ENCODE measurements at regions not wholly inside any gene's neighbourhood (a gene's known extent, or its start where the extent isn't known, plus 50 kb on each side); places are given as distances from the start of the nearest gene placed in this dataset.
A peak's percentile ranks its signal among the peaks of the same experiment; 100 is the strongest.

DNA sequence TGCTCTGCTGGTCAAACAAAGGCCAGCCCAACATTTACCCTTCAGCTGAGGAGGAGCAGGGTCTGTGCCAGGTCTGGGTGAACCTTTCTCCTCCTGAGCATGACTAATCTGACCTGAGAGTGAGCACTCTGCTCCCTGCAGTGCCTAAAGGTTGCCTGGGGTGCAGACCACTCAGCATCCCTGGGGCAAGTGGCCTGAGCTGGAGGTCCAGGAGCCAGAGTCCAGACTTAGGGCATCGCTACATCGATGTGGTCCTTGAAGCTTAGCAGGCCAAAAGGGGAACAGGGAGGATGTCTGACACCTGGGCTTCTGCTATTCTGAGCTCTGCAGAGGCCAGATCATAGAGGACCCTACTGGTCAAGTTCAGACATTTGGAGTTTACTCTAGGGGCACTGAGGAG lies 119.1 kb downstream of the FAM43A start:
- Histone ChIP-seq H3K4me2 (ENCODE audit: low read length, poor library complexity, severe bottlenecking) (no peak overlapping the region), H4K8ac (ENCODE audit: low read length) (no peak overlapping the region), H3K9ac (ENCODE audit: low read length) (no peak overlapping the region), H3K14ac (ENCODE audit: low read length in 2 of 2) (peak overlapping the region in 1 of 2 experiments; percentile 79), H3K4me3 (ENCODE audit: insufficient read depth in 1 of 2, low read depth in 1 of 2, low read length in 2 of 2) (no peak overlapping the region), H2BK120ac (ENCODE audit: low read depth, low read length) (no peak overlapping the region), H4K91ac (ENCODE audit: low read length) (no peak overlapping the region), H3K4ac (ENCODE audit: low read depth in 1 of 2, low read length in 2 of 2) (no peak overlapping the region), H3K9me3 (ENCODE audit: control insufficient read depth, low read length) (no peaks in the 10 kb centered on the region), H3K36me3 (ENCODE audit: control insufficient read depth in 1 of 2, insufficient read depth in 2 of 2, low read depth in 1 of 2, low read length in 2 of 2) (no peaks in the 10 kb centered on the region), H2BK12ac (ENCODE audit: low read length in 2 of 2) (no peak overlapping the region), H3K27ac (ENCODE audit: low read length, poor library complexity, severe bottlenecking) (no peak overlapping the region), H2BK5ac (ENCODE audit: low read depth, low read length, poor library complexity, severe bottlenecking) (no peak overlapping the region), H2BK15ac (ENCODE audit: low read depth, poor library complexity, severe bottlenecking) (no peak overlapping the region), H3K4me1 (ENCODE audit: control insufficient read depth, insufficient read depth, low read depth, low read length) (no peaks in the 10 kb centered on the region), H2AFZ (ENCODE audit: low read depth, low read length) (no peak overlapping the region), H3K79me1 (replicated peaks; ENCODE audit: low read length, poor library complexity, severe bottlenecking) (no peaks in the 10 kb centered on the region), H3K27me3 (ENCODE audit: control insufficient read depth in 1 of 2, insufficient read depth in 1 of 2, low read length in 2 of 2) (peaks cover 26 to 86% of the 10 kb centered on the region in 2 experiments), H3K23ac (ENCODE audit: low read length in 2 of 2) (no peak overlapping the region), H3K18ac (ENCODE audit: low read depth in 1 of 2, low read length in 2 of 2) (no peak overlapping the region), H2AK5ac (ENCODE audit: low read length, severe bottlenecking) (no peak overlapping the region)
- 99% methylated on average over 2 of the region's 2 CpGs for WGBS
- no peak for DNase-seq

DNA sequence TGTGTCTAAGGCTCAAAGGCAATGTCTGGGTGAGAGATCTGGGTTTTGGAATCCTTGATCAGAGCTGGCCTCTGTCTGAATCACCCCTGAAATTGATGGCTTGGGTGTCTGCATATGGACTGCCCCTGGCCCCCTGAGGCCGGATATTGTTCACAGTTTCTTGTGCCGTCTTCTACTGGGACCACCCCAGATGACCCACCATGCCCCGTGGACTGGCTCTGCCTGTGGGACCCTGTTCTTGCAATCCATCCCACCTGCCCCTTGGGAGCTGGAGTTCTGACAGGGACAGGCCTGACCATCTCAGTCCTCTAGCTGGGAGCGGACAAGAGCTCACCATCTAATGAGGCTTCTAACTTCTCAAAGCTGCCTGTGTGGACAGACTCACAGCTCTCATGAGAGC lies 119.9 kb downstream of the FAM43A start:
- Histone ChIP-seq H3K4me3 (ENCODE audit: insufficient read depth in 1 of 2, low read depth in 1 of 2, low read length in 2 of 2) (no peak overlapping the region), H3K4me1 (ENCODE audit: control insufficient read depth, insufficient read depth, low read depth, low read length) (no peaks in the 10 kb centered on the region), H3K27ac (ENCODE audit: low read length, poor library complexity, severe bottlenecking) (no peak overlapping the region), H3K14ac (ENCODE audit: low read length in 2 of 2) (no peak overlapping the region), H4K8ac (ENCODE audit: low read length) (no peak overlapping the region), H3K36me3 (ENCODE audit: control insufficient read depth in 1 of 2, insufficient read depth in 2 of 2, low read depth in 1 of 2, low read length in 2 of 2) (no peaks in the 10 kb centered on the region), H2BK15ac (ENCODE audit: low read depth, poor library complexity, severe bottlenecking) (no peak overlapping the region), H3K9ac (ENCODE audit: low read length) (no peak overlapping the region), H4K91ac (ENCODE audit: low read length) (no peak overlapping the region), H3K27me3 (ENCODE audit: control insufficient read depth in 1 of 2, insufficient read depth in 1 of 2, low read length in 2 of 2) (peaks cover 20 to 84% of the 10 kb centered on the region in 2 experiments), H3K79me1 (replicated peaks; ENCODE audit: low read length, poor library complexity, severe bottlenecking) (no peaks in the 10 kb centered on the region), H2BK5ac (ENCODE audit: low read depth, low read length, poor library complexity, severe bottlenecking) (no peak overlapping the region), H3K9me3 (ENCODE audit: control insufficient read depth, low read length) (no peaks in the 10 kb centered on the region), H3K4me2 (ENCODE audit: low read length, poor library complexity, severe bottlenecking) (no peak overlapping the region), H2AK5ac (ENCODE audit: low read length, severe bottlenecking) (no peak overlapping the region), H2AFZ (ENCODE audit: low read depth, low read length) (no peak overlapping the region), H2BK12ac (ENCODE audit: low read length in 2 of 2) (no peak overlapping the region), H2BK120ac (ENCODE audit: low read depth, low read length) (no peak overlapping the region), H3K23ac (ENCODE audit: low read length in 2 of 2) (no peak overlapping the region), H3K18ac (ENCODE audit: low read depth in 1 of 2, low read length in 2 of 2) (no peak overlapping the region), H3K4ac (ENCODE audit: low read depth in 1 of 2, low read length in 2 of 2) (no peak overlapping the region)
- 70% methylated on average over 4 of the region's 4 CpGs for WGBS
- no peak for DNase-seq

DNA sequence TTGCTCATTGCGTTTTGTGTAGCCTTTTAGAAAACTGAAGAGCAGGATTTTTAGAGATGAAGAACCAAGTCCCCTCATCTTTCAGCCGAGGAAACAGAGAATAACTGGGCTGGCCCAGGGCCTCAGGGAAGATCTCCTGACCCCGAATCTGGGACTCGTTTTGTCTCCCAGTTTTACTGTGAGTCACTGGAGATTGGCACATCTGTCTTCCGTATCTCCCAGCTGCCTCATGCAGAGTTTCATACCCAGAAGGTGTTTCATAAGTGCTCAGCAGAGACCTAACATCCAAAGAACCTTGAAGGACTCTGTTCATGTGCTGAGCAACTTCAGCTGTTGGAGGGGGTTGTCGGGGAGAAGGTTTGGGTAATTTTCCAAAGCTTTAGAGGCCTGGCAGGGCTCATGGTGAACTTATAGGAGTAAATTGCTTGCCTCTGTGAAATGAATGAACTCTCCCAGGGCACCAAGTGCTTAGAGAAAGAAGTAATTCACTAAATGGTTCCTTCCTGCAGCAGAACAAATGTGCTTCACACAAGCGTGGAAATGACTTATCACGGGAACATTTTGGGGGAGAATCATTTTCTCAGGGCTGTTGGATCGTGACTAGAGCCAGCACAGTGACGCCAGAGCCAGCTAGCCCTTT lies 121.4 kb downstream of the FAM43A start:
- Histone ChIP-seq H2BK15ac (ENCODE audit: low read depth, poor library complexity, severe bottlenecking) (no peak overlapping the region), H3K9ac (ENCODE audit: low read length) (peak overlapping the region; percentile 13), H3K27me3 (ENCODE audit: control insufficient read depth in 1 of 2, insufficient read depth in 1 of 2, low read length in 2 of 2) (peaks cover 15 to 81% of the 10 kb centered on the region in 2 experiments), H3K18ac (ENCODE audit: low read depth in 1 of 2, low read length in 2 of 2) (no peak overlapping the region), H3K79me1 (replicated peaks; ENCODE audit: low read length, poor library complexity, severe bottlenecking) (no peaks in the 10 kb centered on the region), H3K4me3 (ENCODE audit: insufficient read depth in 1 of 2, low read depth in 1 of 2, low read length in 2 of 2) (peak overlapping the region in 1 of 2 experiments; percentile 8), H3K4me1 (ENCODE audit: control insufficient read depth, insufficient read depth, low read depth, low read length) (no peaks in the 10 kb centered on the region), H3K14ac (ENCODE audit: low read length in 2 of 2) (no peak overlapping the region), H3K9me3 (ENCODE audit: control insufficient read depth, low read length) (no peaks in the 10 kb centered on the region), H2AFZ (ENCODE audit: low read depth, low read length) (no peak overlapping the region), H2BK120ac (ENCODE audit: low read depth, low read length) (no peak overlapping the region), H2AK5ac (ENCODE audit: low read length, severe bottlenecking) (no peak overlapping the region), H3K23ac (ENCODE audit: low read length in 2 of 2) (no peak overlapping the region), H4K91ac (ENCODE audit: low read length) (no peak overlapping the region), H3K4me2 (ENCODE audit: low read length, poor library complexity, severe bottlenecking) (no peak overlapping the region), H3K27ac (ENCODE audit: low read length, poor library complexity, severe bottlenecking) (no peak overlapping the region), H3K36me3 (ENCODE audit: control insufficient read depth in 1 of 2, insufficient read depth in 2 of 2, low read depth in 1 of 2, low read length in 2 of 2) (no peaks in the 10 kb centered on the region), H2BK5ac (ENCODE audit: low read depth, low read length, poor library complexity, severe bottlenecking) (no peak overlapping the region), H2BK12ac (ENCODE audit: low read length in 2 of 2) (no peak overlapping the region), H4K8ac (ENCODE audit: low read length) (no peak overlapping the region), H3K4ac (ENCODE audit: low read depth in 1 of 2, low read length in 2 of 2) (no peak overlapping the region)
- peak; percentile 62 for DNase-seq
- 79% methylated on average over 10 of the region's 10 CpGs for WGBS

DNA sequence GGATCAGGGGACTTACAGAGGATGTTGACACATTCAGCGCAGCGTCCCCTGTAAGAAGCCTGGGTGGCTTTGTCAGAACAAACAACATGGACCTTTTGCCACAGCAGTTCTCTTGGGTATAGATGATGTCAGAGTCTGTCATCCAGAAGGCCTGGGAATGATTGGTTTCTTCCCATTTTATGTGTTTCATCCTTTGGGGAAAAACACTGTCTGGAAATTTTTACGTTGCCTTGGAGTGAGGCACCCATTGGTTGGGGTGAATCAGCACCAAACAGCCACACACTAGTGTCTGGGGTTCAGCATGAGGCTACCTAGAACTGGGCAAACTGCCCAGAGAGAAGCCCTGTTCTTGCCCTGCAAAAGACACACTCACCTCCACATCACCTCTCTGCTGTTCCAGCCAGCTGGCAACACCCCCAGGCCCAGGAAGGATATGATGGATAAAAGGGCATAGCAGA lies 123.0 kb downstream of the FAM43A start:
- no peak overlapping the region for H3K4ac ChIP-seq (ENCODE audit: low read depth in 1 of 2, low read length in 2 of 2)
- H4K8ac ChIP-seq (ENCODE audit: low read length) = no peak overlapping the region
- no peak overlapping the region for H2BK120ac ChIP-seq (ENCODE audit: low read depth, low read length)
- H3K9ac ChIP-seq (ENCODE audit: low read length) = peak overlapping the region; percentile 25
- H2AFZ ChIP-seq (ENCODE audit: low read depth, low read length) = no peak overlapping the region
- H3K18ac ChIP-seq (ENCODE audit: low read depth in 1 of 2, low read length in 2 of 2) = no peak overlapping the region
- H2BK15ac ChIP-seq (ENCODE audit: low read depth, poor library complexity, severe bottlenecking) = no peak overlapping the region
- no peak overlapping the region for H3K27ac ChIP-seq (ENCODE audit: low read length, poor library complexity, severe bottlenecking)
- H3K27me3 ChIP-seq (ENCODE audit: control insufficient read depth in 1 of 2, insufficient read depth in 1 of 2, low read length in 2 of 2) = peaks cover 10 to 83% of the 10 kb centered on the region in 2 experiments
- H3K4me3 ChIP-seq (ENCODE audit: insufficient read depth in 1 of 2, low read depth in 1 of 2, low read length in 2 of 2) = no peak overlapping the region
- H4K91ac ChIP-seq (ENCODE audit: low read length) = no peak overlapping the region
- H2BK5ac ChIP-seq (ENCODE audit: low read depth, low read length, poor library complexity, severe bottlenecking) = no peak overlapping the region
- H3K79me1 ChIP-seq (replicated peaks; ENCODE audit: low read length, poor library complexity, severe bottlenecking) = no peaks in the 10 kb centered on the region
- H3K4me2 ChIP-seq (ENCODE audit: low read length, poor library complexity, severe bottlenecking) = no peak overlapping the region
- no peak overlapping the region for H2BK12ac ChIP-seq (ENCODE audit: low read length in 2 of 2)
- H3K4me1 ChIP-seq (ENCODE audit: control insufficient read depth, insufficient read depth, low read depth, low read length) = no peaks in the 10 kb centered on the region
- 65% methylated on average over 3 of the region's 3 CpGs for WGBS
- no peak overlapping the region for H3K14ac ChIP-seq (ENCODE audit: low read length in 2 of 2)
- no peak overlapping the region for H2AK5ac ChIP-seq (ENCODE audit: low read length, severe bottlenecking)
- H3K9me3 ChIP-seq (ENCODE audit: control insufficient read depth, low read length) = no peaks in the 10 kb centered on the region
- no peak overlapping the region for H3K23ac ChIP-seq (ENCODE audit: low read length in 2 of 2)
- H3K36me3 ChIP-seq (ENCODE audit: control insufficient read depth in 1 of 2, insufficient read depth in 2 of 2, low read depth in 1 of 2, low read length in 2 of 2) = no peaks in the 10 kb centered on the region
- DNase-seq = peak; percentile 47

Data from mesenchymal stem cell (in vitro differentiated cells and primary cell).